SK-N-SH (cell line): ENCODE measurements at regions not wholly inside any gene's neighbourhood (a gene's known extent, or its start where the extent isn't known, plus 50 kb on each side); places are given as distances from the start of the nearest gene placed in this dataset.

Source experiments
- CTCF ChIA-PET: fragments of 300-600, 350-600 bp; formaldehyde crosslinking; extraction: SDS; loops from one replicate; lab custom pipeline; 2021; lab: Yijun Ruan, JAX
- POLR2A ChIA-PET: fragments of 350-600 bp; sonication (Branson Sonifier 250); formaldehyde crosslinking; extraction: SDS; loops from one replicate; lab custom pipeline; 2020; ENCODE audit warnings: antibody characterized with exemption, inconsistent platforms; lab: Yijun Ruan, JAX
- DNase-seq: peaks from one replicate; pipeline ENCODE4 v3.0.0; 2012
- H2AFZ ChIP-seq: fragments of 200-600 bp; sonication (generic); 2 replicates; pipeline ENCODE4 v1.8.1; 2016; ENCODE audit warnings: antibody characterized with exemption, mild to moderate bottlenecking, low read depth
- H3F3A ChIP-seq: fragments of 200-600 bp; sonication (generic); replicated peaks from 2 replicates; pipeline ENCODE3; 2016; ENCODE audit warnings: antibody characterized with exemption, mild to moderate bottlenecking; ENCODE audit not compliant: insufficient read depth
- H3K27ac ChIP-seq, 2 experiments: fragments of 200-500 bp in 1 of 2; fragments of 200-600 bp in 1 of 2; sonication (Bioruptor generic) in 1 of 2; sonication (generic), shearing (Covaris generic) in 1 of 2; 2 replicates each; pipeline versions ENCODE4 v1.5.1 to v1.6.1; 2014 to 2016; ENCODE audit warnings: low read depth in 2 of 2, inconsistent platforms in 1 of 2, low read length in 1 of 2, mild to moderate bottlenecking in 1 of 2, mixed read lengths in 1 of 2
- H3K27me3 ChIP-seq: fragments of 200-600 bp; sonication (generic), shearing (Covaris generic); 2 replicates; pipeline ENCODE4 v1.6.1; 2016; ENCODE audit warnings: mixed run types; ENCODE audit not compliant: insufficient read depth
- H3K36me3 ChIP-seq, 2 experiments: fragments of 200-500 bp in 1 of 2; fragments of 200-600 bp in 1 of 2; sonication (Bioruptor generic) in 1 of 2; sonication (generic) in 1 of 2; replicated peaks in 1 of 2; 2 replicates each; pipeline versions ENCODE3 to v1.5.1; 2014 to 2016; ENCODE audit warnings: low read length in 1 of 2, mild to moderate bottlenecking in 1 of 2; ENCODE audit not compliant: insufficient read depth in 2 of 2, control insufficient read depth in 1 of 2
- H3K4me1 ChIP-seq, 2 experiments: fragments of 200-500 bp in 1 of 2; fragments of 200-600 bp in 1 of 2; sonication (Bioruptor generic) in 1 of 2; sonication (generic), shearing (Covaris generic) in 1 of 2; 2 replicates each; pipeline versions ENCODE4 v1.5.1 to v1.6.1; 2014 to 2016; ENCODE audit warnings: low read depth in 1 of 2, low read length in 1 of 2, mixed run types in 1 of 2; ENCODE audit not compliant: insufficient read depth in 2 of 2, control insufficient read depth in 1 of 2
- H3K4me2 ChIP-seq: fragments of 200-600 bp; sonication (generic), shearing (Covaris generic); 2 replicates; pipeline ENCODE4 v1.6.1; 2017; ENCODE audit warnings: mixed run types
- H3K4me3 ChIP-seq, 2 experiments: fragments of 200-500 bp in 1 of 2; fragments of 200-600 bp in 1 of 2; sonication (Bioruptor generic) in 1 of 2; sonication (generic), shearing (Covaris generic) in 1 of 2; 2 replicates each; pipeline versions ENCODE4 v1.5.1 to v1.8.1; 2014 to 2016; ENCODE audit warnings: low read depth in 2 of 2, inconsistent platforms in 1 of 2, low read length in 1 of 2, mild to moderate bottlenecking in 1 of 2, mixed read lengths in 1 of 2, moderate library complexity in 1 of 2
- H3K79me2 ChIP-seq: fragments of 200-600 bp; sonication (generic); 2 replicates; pipeline ENCODE4 v1.8.1; 2017; ENCODE audit warnings: mild to moderate bottlenecking; ENCODE audit not compliant: insufficient read depth
- H3K9ac ChIP-seq: fragments of 200-600 bp; sonication (generic); 2 replicates; pipeline ENCODE4 v1.6.1; 2017; ENCODE audit warnings: mixed run types
- H3K9me2 ChIP-seq: fragments of 200-600 bp; sonication (generic); 2 replicates; pipeline ENCODE4 v1.6.1; 2017; ENCODE audit warnings: mixed run types
- H3K9me3 ChIP-seq: fragments of 200-600 bp; sonication (generic); 2 replicates; pipeline ENCODE4 v1.6.1; 2017; ENCODE audit warnings: mixed run types, mild to moderate bottlenecking, moderate library complexity
- H4K20me1 ChIP-seq: fragments of 200-600 bp; sonication (generic); 2 replicates; pipeline ENCODE4 v1.6.1; 2017; ENCODE audit warnings: mild to moderate bottlenecking, mixed run types; ENCODE audit not compliant: insufficient read depth
- ELF1 ChIP-seq: IDR thresholded peaks from 2 replicates; pipeline ENCODE4 v1.4.0; 2012
- FOSL2 ChIP-seq: IDR thresholded peaks from 2 replicates; pipeline ENCODE4 v1.4.0; 2012; ENCODE audit warnings: low read depth, mild to moderate bottlenecking, moderate library complexity, borderline replicate concordance
- GATA2 ChIP-seq: sonication (generic); formaldehyde crosslinking; IDR thresholded peaks from 2 replicates; pipeline ENCODE4 v1.5.0; 2020; ENCODE audit warnings: mild to moderate bottlenecking, missing genetic modification reagents
- MEF2A ChIP-seq: IDR thresholded peaks from 2 replicates; pipeline ENCODE4 v1.4.0; 2012; ENCODE audit warnings: low read depth, borderline replicate concordance
- NRF1 ChIP-seq: IDR thresholded peaks from 2 replicates; pipeline ENCODE4 v1.6.1; 2012; ENCODE audit warnings: low read depth, mild to moderate bottlenecking, low read length
- POLR2AphosphoS5 ChIP-seq: IDR thresholded peaks from 2 replicates; pipeline ENCODE4 v1.6.1; 2012; ENCODE audit warnings: low read depth, low read length
- RCOR1 ChIP-seq: fragments of 150-350 bp; IDR thresholded peaks from 2 replicates; pipeline ENCODE4 v1.6.1; 2017; ENCODE audit warnings: antibody characterized with exemption, low read length
- RFX5 ChIP-seq: IDR thresholded peaks from 2 replicates; pipeline ENCODE4 v1.6.1; 2012; ENCODE audit warnings: mild to moderate bottlenecking, improper control_type of control experiment, low read length
- SIN3A ChIP-seq: IDR thresholded peaks from 2 replicates; pipeline ENCODE4 v1.6.1; 2012; ENCODE audit warnings: low read depth, mild to moderate bottlenecking, low read length, moderate library complexity, borderline replicate concordance
- TEAD4 ChIP-seq: IDR thresholded peaks from 2 replicates; pipeline ENCODE4 v1.4.0; 2012; ENCODE audit warnings: mild to moderate bottlenecking, borderline replicate concordance; ENCODE audit not compliant: insufficient read depth
- USF2 ChIP-seq: fragments of 150-350 bp; IDR thresholded peaks from 2 replicates; pipeline ENCODE4 v1.6.1; 2017; ENCODE audit warnings: antibody characterized with exemption, low read length, low read depth, borderline replicate concordance
- WGBS: methylation state at CpG from one replicate; pipeline ENCODE4 v1.1.6; 2017; ENCODE audit warnings: low lambda C conversion rate; 5-methylcytosine and 5-hydroxymethylcytosine counted together
- TF ChIP-seq, protein P1 (sequence below): fragments of 200-600 bp; sonication (generic); IDR thresholded peaks from 2 replicates; pipeline ENCODE4 v1.6.1; 2017; ENCODE audit warnings: antibody characterized with exemption, mild to moderate bottlenecking, moderate library complexity
- TF ChIP-seq, protein P2 (sequence below): IDR thresholded peaks from 2 replicates; pipeline ENCODE4 v1.4.0; 2012; ENCODE audit warnings: low read depth, borderline replicate concordance

DNA sequence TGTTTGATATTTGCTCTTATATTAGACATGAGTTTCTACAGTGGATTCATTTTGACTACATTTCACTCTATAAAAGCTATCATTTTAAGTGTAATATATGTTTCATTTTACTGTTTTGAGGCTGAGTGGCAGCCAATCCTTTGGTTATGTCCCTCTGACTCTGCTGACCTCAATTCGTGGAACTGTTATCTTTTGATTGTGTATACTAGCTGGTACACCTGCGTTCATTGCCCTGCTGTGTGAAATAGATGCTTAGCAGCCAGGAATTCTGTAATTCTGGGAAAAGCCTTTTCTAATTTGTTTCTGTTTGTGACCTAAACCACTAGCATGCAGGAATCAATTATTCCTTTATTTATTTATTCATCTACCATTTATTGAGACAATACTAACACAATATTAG is 269.4 kb upstream of the CT83 start:
- POLR2A ChIA-PET = no interaction called here
- 0% methylated on average over 2 of the region's 2 CpGs for WGBS

DNA sequence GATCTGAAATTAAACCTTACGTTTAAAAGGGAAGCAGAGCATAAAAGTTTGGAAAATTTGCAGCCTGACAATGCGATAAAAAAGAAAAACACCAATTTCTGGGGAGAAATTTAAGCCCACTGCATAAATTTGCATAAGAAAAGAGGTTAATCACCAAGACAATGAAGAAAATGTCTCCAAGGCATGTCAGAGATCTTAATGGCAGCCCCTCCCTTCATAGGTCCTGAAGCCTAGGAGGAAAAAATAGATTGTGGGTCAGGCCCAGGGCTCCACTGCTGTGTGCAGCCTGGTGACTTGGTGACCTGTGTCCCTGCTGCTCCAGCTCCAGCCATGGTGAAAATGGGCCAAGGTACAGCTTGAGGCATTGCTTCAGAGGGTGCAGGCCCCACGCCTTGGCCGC is 264.0 kb upstream of the CT83 start:
- no peaks in the 10 kb centered on the region for H3K27me3 ChIP-seq
- ChIA-PET CTCF (no interaction called here), POLR2A (no interaction called here)
- H3K9me3 ChIP-seq = no peaks in the 10 kb centered on the region
- no peak for TF ChIP-seq TEAD4
- no peak for TF ChIP-seq USF2
- TF ChIP-seq, protein P1, sequence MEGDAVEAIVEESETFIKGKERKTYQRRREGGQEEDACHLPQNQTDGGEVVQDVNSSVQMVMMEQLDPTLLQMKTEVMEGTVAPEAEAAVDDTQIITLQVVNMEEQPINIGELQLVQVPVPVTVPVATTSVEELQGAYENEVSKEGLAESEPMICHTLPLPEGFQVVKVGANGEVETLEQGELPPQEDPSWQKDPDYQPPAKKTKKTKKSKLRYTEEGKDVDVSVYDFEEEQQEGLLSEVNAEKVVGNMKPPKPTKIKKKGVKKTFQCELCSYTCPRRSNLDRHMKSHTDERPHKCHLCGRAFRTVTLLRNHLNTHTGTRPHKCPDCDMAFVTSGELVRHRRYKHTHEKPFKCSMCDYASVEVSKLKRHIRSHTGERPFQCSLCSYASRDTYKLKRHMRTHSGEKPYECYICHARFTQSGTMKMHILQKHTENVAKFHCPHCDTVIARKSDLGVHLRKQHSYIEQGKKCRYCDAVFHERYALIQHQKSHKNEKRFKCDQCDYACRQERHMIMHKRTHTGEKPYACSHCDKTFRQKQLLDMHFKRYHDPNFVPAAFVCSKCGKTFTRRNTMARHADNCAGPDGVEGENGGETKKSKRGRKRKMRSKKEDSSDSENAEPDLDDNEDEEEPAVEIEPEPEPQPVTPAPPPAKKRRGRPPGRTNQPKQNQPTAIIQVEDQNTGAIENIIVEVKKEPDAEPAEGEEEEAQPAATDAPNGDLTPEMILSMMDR = no peak
- no peak for TF ChIP-seq NRF1
- no peak for TF ChIP-seq ELF1
- no peak overlapping the region for H2AFZ ChIP-seq
- no peaks in the 10 kb centered on the region for H3K4me1 ChIP-seq
- no peaks in the 10 kb centered on the region for H3K9me2 ChIP-seq
- WGBS = 19% methylated on average over 2 of the region's 4 CpGs
- no peak overlapping the region for H3K9ac ChIP-seq
- H3K79me2 ChIP-seq = no peaks in the 10 kb centered on the region
- no peak overlapping the region for H3K4me3 ChIP-seq
- no peak overlapping the region for H3K27ac ChIP-seq
- no peaks in the 10 kb centered on the region for H3K36me3 ChIP-seq
- H4K20me1 ChIP-seq = no peaks in the 10 kb centered on the region; the same call in 1 of the 2 replicates
- H3F3A ChIP-seq = no peaks in the 10 kb centered on the region
- DNase-seq = no peak
- H3K4me2 ChIP-seq = no peak overlapping the region

More for the DNA sequence above, 269.4 kb upstream of the CT83 start:
- Histone ChIP-seq H3K4me3 (no peak overlapping the region), H3K27ac (no peak overlapping the region), H3K79me2 (no peaks in the 10 kb centered on the region), H3K27me3 (no peaks in the 10 kb centered on the region), H3K4me1 (no peaks in the 10 kb centered on the region), H3F3A (no peaks in the 10 kb centered on the region), H3K9me2 (no peaks in the 10 kb centered on the region), H3K9me3 (no peaks in the 10 kb centered on the region), H3K4me2 (no peak overlapping the region), H2AFZ (no peak overlapping the region), H3K36me3 (no peaks in the 10 kb centered on the region), H4K20me1 (no peaks in the 10 kb centered on the region; the same call in 1 of the 2 replicates), H3K9ac (no peak overlapping the region)
- CTCF ChIA-PET = no interaction called here
- no peak for DNase-seq
- no peak for TF ChIP-seq POLR2AphosphoS5

DNA sequence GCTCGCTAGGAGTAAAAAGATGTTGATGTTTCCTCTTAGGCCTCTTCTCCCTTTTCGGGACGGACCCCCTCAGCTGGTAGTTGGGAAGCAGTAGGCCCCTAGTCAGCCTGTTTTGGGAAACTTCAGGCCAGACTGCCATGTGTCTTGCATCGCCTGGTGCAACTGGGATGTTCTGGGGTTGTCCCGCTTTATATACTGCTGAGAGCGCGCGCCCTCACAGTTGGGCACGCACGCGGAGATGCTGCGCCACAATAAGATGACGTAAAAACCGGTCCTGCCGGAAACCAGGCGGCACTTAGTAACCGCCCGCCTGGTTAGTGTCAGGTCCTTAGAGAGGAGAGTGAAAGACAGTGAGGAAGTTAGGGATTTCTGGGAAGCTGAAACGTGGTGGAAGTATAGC is 231.3 kb upstream of the CT83 start:
- no peaks in the 10 kb centered on the region for H3F3A ChIP-seq
- no peak overlapping the region for H3K9ac ChIP-seq
- ChIA-PET CTCF (no interaction called here), POLR2A (no interaction called here)
- WGBS = 63% methylated on average over 18 of the region's 19 CpGs
- no peak overlapping the region for H3K27ac ChIP-seq
- TF ChIP-seq FOSL2 = no peak
- TF ChIP-seq SIN3A = no peak
- no peak for TF ChIP-seq GATA2 (CRISPR knock-in tag)
- no peak for TF ChIP-seq NRF1
- TF ChIP-seq RCOR1 = no peak
- no peak for TF ChIP-seq RFX5
- TF ChIP-seq MEF2A = no peak
- TF ChIP-seq, protein P1 = no peak
- TF ChIP-seq, protein P2, sequence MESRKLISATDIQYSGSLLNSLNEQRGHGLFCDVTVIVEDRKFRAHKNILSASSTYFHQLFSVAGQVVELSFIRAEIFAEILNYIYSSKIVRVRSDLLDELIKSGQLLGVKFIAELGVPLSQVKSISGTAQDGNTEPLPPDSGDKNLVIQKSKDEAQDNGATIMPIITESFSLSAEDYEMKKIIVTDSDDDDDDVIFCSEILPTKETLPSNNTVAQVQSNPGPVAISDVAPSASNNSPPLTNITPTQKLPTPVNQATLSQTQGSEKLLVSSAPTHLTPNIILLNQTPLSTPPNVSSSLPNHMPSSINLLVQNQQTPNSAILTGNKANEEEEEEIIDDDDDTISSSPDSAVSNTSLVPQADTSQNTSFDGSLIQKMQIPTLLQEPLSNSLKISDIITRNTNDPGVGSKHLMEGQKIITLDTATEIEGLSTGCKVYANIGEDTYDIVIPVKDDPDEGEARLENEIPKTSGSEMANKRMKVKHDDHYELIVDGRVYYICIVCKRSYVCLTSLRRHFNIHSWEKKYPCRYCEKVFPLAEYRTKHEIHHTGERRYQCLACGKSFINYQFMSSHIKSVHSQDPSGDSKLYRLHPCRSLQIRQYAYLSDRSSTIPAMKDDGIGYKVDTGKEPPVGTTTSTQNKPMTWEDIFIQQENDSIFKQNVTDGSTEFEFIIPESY = no peak
- H3K4me3 ChIP-seq = no peak overlapping the region
- H3K4me2 ChIP-seq = no peak overlapping the region
- no peaks in the 10 kb centered on the region for H3K79me2 ChIP-seq
- no peaks in the 10 kb centered on the region for H3K9me2 ChIP-seq
- no peaks in the 10 kb centered on the region for H3K27me3 ChIP-seq
- no peaks in the 10 kb centered on the region for H3K36me3 ChIP-seq
- H3K9me3 ChIP-seq = no peaks in the 10 kb centered on the region
- no peak overlapping the region for H2AFZ ChIP-seq
- no peak for DNase-seq
- no peaks in the 10 kb centered on the region for H3K4me1 ChIP-seq
- no peaks in the 10 kb centered on the region for H4K20me1 ChIP-seq
